Keratinocyte (primary cell): ENCODE measurements at regions not wholly inside any gene's neighbourhood (a gene's known extent, or its start where the extent isn't known, plus 50 kb on each side); places are given as distances from the start of the nearest gene placed in this dataset.

Experiments
- DNase-seq: peaks from one replicate; pipeline ENCODE4 v3.0.0-alpha.2; 2011; ENCODE audit warnings: low read depth, missing footprints, low spot score
- FAIRE-seq: peaks from 2 replicates; lab custom pipeline; 2011; peaks lifted over from hg19 to GRCh38; lab: Jason Lieb, UNC
- H2AFZ ChIP-seq: 2 replicates; pipeline ENCODE4 v1.6.0; 2012; ENCODE audit warnings: low read length, control low read depth, inconsistent platforms; ENCODE audit not compliant: control insufficient read depth
- H3K27ac ChIP-seq: 2 replicates; pipeline ENCODE4 v1.5.1; 2011; ENCODE audit warnings: low read length; ENCODE audit not compliant: control insufficient read depth, insufficient read depth
- H3K27me3 ChIP-seq: 3 replicates; pipeline ENCODE4 v1.6.0; 2011; ENCODE audit warnings: low read length; ENCODE audit not compliant: control insufficient read depth, insufficient read depth; ENCODE audit errors: extremely low read depth
- H3K36me3 ChIP-seq, 2 experiments: 2 replicates in 1 of 2; 3 replicates in 1 of 2; pipeline ENCODE4 v1.5.1; 2011; ENCODE audit warnings: low read length in 2 of 2, mild to moderate bottlenecking in 1 of 2; ENCODE audit not compliant: control insufficient read depth in 2 of 2, insufficient read depth in 2 of 2; ENCODE audit errors: extremely low read depth in 1 of 2
- H3K4me1 ChIP-seq: 3 replicates; pipeline ENCODE4 v1.5.1; 2011; ENCODE audit warnings: low read length; ENCODE audit not compliant: control insufficient read depth, insufficient read depth; ENCODE audit errors: extremely low read depth
- H3K4me2 ChIP-seq: 3 replicates; pipeline ENCODE4 v1.6.0; 2011; ENCODE audit warnings: low read depth, low read length; ENCODE audit not compliant: control insufficient read depth, insufficient read depth; ENCODE audit errors: extremely low read depth
- H3K4me3 ChIP-seq, 3 experiments: fragments of 200-600 bp in 1 of 3; sonication (generic) in 1 of 3; 2 replicates in 2 of 3; 3 replicates in 1 of 3; pipeline ENCODE4 v1.5.1; 2011 to 2016; ENCODE audit warnings: low read length in 3 of 3, mild to moderate bottlenecking in 3 of 3, control low read depth in 2 of 3, inconsistent platforms in 1 of 3, low read depth in 1 of 3, mixed read lengths in 1 of 3, mixed run types in 1 of 3, moderate library complexity in 1 of 3; ENCODE audit not compliant: control insufficient read depth in 2 of 3, insufficient read depth in 2 of 3; ENCODE audit errors: extremely low read depth in 1 of 3
- H3K79me2 ChIP-seq: 2 replicates; pipeline ENCODE4 v1.6.0; 2012; ENCODE audit warnings: low read length; ENCODE audit not compliant: control insufficient read depth, insufficient read depth
- H3K9ac ChIP-seq: 3 replicates; pipeline ENCODE4 v1.6.0; 2011; ENCODE audit warnings: low read length; ENCODE audit not compliant: control insufficient read depth, insufficient read depth; ENCODE audit errors: extremely low read depth
- H3K9me1 ChIP-seq: 3 replicates; pipeline ENCODE4 v1.6.0; 2011; ENCODE audit warnings: low read length; ENCODE audit not compliant: control insufficient read depth, insufficient read depth; ENCODE audit errors: extremely low read depth
- H3K9me3 ChIP-seq: 2 replicates; pipeline ENCODE4 v1.5.1; 2012; ENCODE audit warnings: low read depth, low read length; ENCODE audit not compliant: control insufficient read depth
- H4K20me1 ChIP-seq: 3 replicates; pipeline ENCODE4 v1.6.0; 2011; ENCODE audit warnings: low read length; ENCODE audit not compliant: control insufficient read depth, insufficient read depth; ENCODE audit errors: extremely low read depth
- EZH2 ChIP-seq: IDR thresholded peaks from one replicate; pipeline ENCODE4 v1.6.1; 2012; ENCODE audit warnings: inconsistent platforms, mild to moderate bottlenecking, low read length, moderate library complexity
- dilution Hi-C: fragments of 300-500 bp; cut with MboI; formaldehyde crosslinking; loops from one replicate; pipeline ENCODE4 v1.7.0; 2020; ENCODE audit warnings: low sequenced_read_pairs; ENCODE audit not compliant: extremely low pct_ligation_motif_present
- TF ChIP-seq, protein P1 (sequence below), 3 experiments: IDR thresholded peaks in 1 of 3; conservative IDR thresholded peaks in 1 of 3; optimal IDR thresholded peaks in 1 of 3; 2 replicates in 2 of 3; 3 replicates in 1 of 3; pipeline versions ENCODE3 to v1.5.1; 2011; ENCODE audit warnings: low read length in 3 of 3, mild to moderate bottlenecking in 3 of 3, moderate library complexity in 2 of 3, control low read depth in 1 of 3, inconsistent platforms in 1 of 3; ENCODE audit not compliant: insufficient read depth in 2 of 3; ENCODE audit errors: extremely low read depth in 1 of 3

DNA sequence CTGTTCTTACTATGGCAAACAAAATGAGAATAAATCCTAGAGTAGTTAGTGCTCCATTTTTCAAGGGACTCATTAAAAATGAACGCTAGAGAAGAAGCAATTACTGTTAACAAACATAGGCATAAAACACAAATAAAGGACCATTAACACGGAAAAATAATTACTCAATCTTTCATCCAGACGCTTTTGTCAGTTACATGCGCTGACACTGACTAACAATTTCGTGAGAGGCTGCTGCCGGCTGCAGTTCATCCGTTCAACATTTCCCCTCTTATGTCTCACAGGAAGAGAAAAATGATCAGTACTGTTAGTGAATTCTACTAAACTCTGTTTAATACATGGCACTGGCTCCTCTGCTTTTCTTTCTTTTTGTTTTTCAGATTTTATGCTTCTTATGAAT is 472.7 kb upstream of the FLRT2 start:
- no peak overlapping the region for H3K27ac ChIP-seq
- H3K4me2 ChIP-seq = no peak overlapping the region
- dilution Hi-C loops = no loop called here
- no peaks in the 10 kb centered on the region for H3K27me3 ChIP-seq
- no peaks in the 10 kb centered on the region for H3K9me1 ChIP-seq
- no peak overlapping the region for H3K9ac ChIP-seq
- H2AFZ ChIP-seq = no peak overlapping the region
- H4K20me1 ChIP-seq = no peaks in the 10 kb centered on the region
- DNase-seq (no peak), FAIRE-seq (no peak)
- no peak overlapping the region for H3K4me3 ChIP-seq
- H3K4me1 ChIP-seq = no peaks in the 10 kb centered on the region
- no peaks in the 10 kb centered on the region for H3K36me3 ChIP-seq
- no peak for TF ChIP-seq EZH2
- TF ChIP-seq, protein P1, sequence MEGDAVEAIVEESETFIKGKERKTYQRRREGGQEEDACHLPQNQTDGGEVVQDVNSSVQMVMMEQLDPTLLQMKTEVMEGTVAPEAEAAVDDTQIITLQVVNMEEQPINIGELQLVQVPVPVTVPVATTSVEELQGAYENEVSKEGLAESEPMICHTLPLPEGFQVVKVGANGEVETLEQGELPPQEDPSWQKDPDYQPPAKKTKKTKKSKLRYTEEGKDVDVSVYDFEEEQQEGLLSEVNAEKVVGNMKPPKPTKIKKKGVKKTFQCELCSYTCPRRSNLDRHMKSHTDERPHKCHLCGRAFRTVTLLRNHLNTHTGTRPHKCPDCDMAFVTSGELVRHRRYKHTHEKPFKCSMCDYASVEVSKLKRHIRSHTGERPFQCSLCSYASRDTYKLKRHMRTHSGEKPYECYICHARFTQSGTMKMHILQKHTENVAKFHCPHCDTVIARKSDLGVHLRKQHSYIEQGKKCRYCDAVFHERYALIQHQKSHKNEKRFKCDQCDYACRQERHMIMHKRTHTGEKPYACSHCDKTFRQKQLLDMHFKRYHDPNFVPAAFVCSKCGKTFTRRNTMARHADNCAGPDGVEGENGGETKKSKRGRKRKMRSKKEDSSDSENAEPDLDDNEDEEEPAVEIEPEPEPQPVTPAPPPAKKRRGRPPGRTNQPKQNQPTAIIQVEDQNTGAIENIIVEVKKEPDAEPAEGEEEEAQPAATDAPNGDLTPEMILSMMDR (optimal IDR thresholded peaks at IDR 0.05 in 1 of 3, IDR thresholded peaks at IDR 0.05 in 1 of 3, conservative IDR thresholded peaks at IDR 0.05 in 1 of 3; ENCODE audit: extremely low read depth in 1 of 3, insufficient read depth in 2 of 3, low read length in 3 of 3) = no peak
- peaks cover 2% of the 10 kb centered on the region for H3K9me3 ChIP-seq
- no peaks in the 10 kb centered on the region for H3K79me2 ChIP-seq

DNA sequence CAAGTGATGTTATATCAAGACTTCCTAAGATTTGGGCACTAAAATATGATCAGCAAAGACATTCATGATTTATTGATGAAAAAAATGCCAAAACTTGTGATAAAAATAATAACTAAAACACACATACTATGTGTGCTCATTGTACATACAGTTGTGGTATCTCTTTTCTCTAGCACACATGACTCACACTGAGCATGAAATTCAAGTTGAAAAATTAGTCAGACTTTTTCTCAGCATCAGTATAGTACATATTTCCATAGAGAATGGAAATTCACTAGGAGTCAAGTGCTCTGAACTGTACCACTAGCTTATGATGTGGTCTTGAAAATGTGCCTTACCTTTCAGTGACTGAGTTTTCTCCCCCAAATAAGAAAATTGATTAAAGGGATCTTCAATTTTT is 471.8 kb upstream of the FLRT2 start:
- Histone ChIP-seq H3K9me1 (no peaks in the 10 kb centered on the region), H4K20me1 (no peaks in the 10 kb centered on the region), H2AFZ (no peak overlapping the region), H3K27ac (no peak overlapping the region), H3K4me3 (no peak overlapping the region), H3K9ac (no peak overlapping the region), H3K4me1 (no peaks in the 10 kb centered on the region), H3K36me3 (no peaks in the 10 kb centered on the region), H3K27me3 (no peaks in the 10 kb centered on the region), H3K4me2 (no peak overlapping the region), H3K9me3 (peaks cover 2% of the 10 kb centered on the region), H3K79me2 (no peaks in the 10 kb centered on the region)
- no peak for DNase-seq
- peak; percentile 17 for FAIRE-seq
- TF ChIP-seq, protein P1 (optimal IDR thresholded peaks at IDR 0.05 in 1 of 3, IDR thresholded peaks at IDR 0.05 in 1 of 3, conservative IDR thresholded peaks at IDR 0.05 in 1 of 3; ENCODE audit: extremely low read depth in 1 of 3, insufficient read depth in 2 of 3, low read length in 3 of 3) = no peak
- no peak for TF ChIP-seq EZH2
- dilution Hi-C loops = no loop called here
